H1 (cell line): ENCODE measurements at regions not wholly inside any gene's neighbourhood (a gene's known extent, or its start where the extent isn't known, plus 50 kb on each side); places are given as distances from the start of the nearest gene placed in this dataset.

Experiments
- CTCF ChIA-PET: fragments of 300-600 bp; sonication (Branson Sonifier 250); formaldehyde crosslinking; loops from one replicate; lab custom pipeline; 2021; ENCODE audit not compliant: partially characterized antibody; lab: Charles Lee
- POLR2A ChIA-PET: fragments of 300-600 bp; sonication (Branson Sonifier 250); formaldehyde crosslinking; loops from one replicate; lab custom pipeline; 2021; ENCODE audit warnings: inconsistent platforms; ENCODE audit not compliant: partially characterized antibody; lab: Charles Lee
- DNase-seq, 2 experiments: peaks; one replicate each; pipeline versions ENCODE4 v3.0.0 to v3.0.0-alpha.2; 2010 to 2022; ENCODE audit warnings: low spot score in 2 of 2, low read depth in 1 of 2, mixed read lengths in 1 of 2
- FAIRE-seq: peaks from 2 replicates; lab custom pipeline; 2011; peaks lifted over from hg19 to GRCh38; lab: Jason Lieb, UNC
- H2AFZ ChIP-seq: 2 replicates; pipeline ENCODE4 v1.8.1; 2012; ENCODE audit warnings: low read length, inconsistent platforms
- H2AK5ac ChIP-seq: 2 replicates; pipeline ENCODE4 v1.6.1; 2013; ENCODE audit warnings: low read depth, low read length
- H2BK120ac ChIP-seq: replicated peaks from 2 replicates; pipeline ENCODE3; 2013; ENCODE audit warnings: low read depth, low read length, inconsistent platforms
- H2BK12ac ChIP-seq: 2 replicates; pipeline ENCODE4 v1.6.1; 2013; ENCODE audit warnings: low read depth, low read length
- H2BK15ac ChIP-seq: 2 replicates; pipeline ENCODE4 v1.6.1; 2013; ENCODE audit warnings: low read length
- H2BK20ac ChIP-seq: 2 replicates; pipeline ENCODE4 v1.6.1; 2013; ENCODE audit warnings: low read length
- H2BK5ac ChIP-seq: 2 replicates; pipeline ENCODE4 v1.6.1; 2013; ENCODE audit warnings: low read depth, low read length
- H3K14ac ChIP-seq: 2 replicates; pipeline ENCODE4 v1.6.1; 2013; ENCODE audit warnings: inconsistent platforms; ENCODE audit not compliant: insufficient read length
- H3K18ac ChIP-seq: 2 replicates; pipeline ENCODE4 v1.6.1; 2013; ENCODE audit warnings: low read length; ENCODE audit errors: extremely low read depth
- H3K23ac ChIP-seq: 2 replicates; pipeline ENCODE4 v1.6.1; 2013; ENCODE audit warnings: inconsistent platforms; ENCODE audit not compliant: insufficient read length
- H3K23me2 ChIP-seq: 2 replicates; pipeline ENCODE4 v1.6.1; 2013; ENCODE audit warnings: low read depth, low read length
- H3K27ac ChIP-seq: 2 replicates; pipeline ENCODE4 v1.6.1; 2011; ENCODE audit warnings: low read depth, low read length, inconsistent platforms
- H3K27me3 ChIP-seq, 4 experiments: replicated peaks in 1 of 4; 1 replicate in 1 of 4; 2 replicates in 3 of 4; pipeline versions ENCODE4 v1.6.1 to v1.8.1; 2011 to 2013; ENCODE audit warnings: low read length in 3 of 4, mild to moderate bottlenecking in 3 of 4, inconsistent platforms in 2 of 4, mixed read lengths in 2 of 4, moderate library complexity in 1 of 4; ENCODE audit not compliant: control insufficient read depth in 3 of 4, insufficient read depth in 3 of 4; ENCODE audit errors: extremely low read depth in 1 of 4
- H3K36me3 ChIP-seq, 4 experiments: 2 replicates each; pipeline versions ENCODE4 v1.6.1 to v1.8.1; 2011 to 2013; ENCODE audit warnings: mild to moderate bottlenecking in 4 of 4, low read length in 3 of 4, moderate library complexity in 2 of 4, control low read depth in 1 of 4, inconsistent platforms in 1 of 4; ENCODE audit not compliant: insufficient read depth in 4 of 4, control insufficient read depth in 2 of 4
- H3K4ac ChIP-seq: replicated peaks from 2 replicates; pipeline ENCODE3; 2013; ENCODE audit warnings: low read length, low read depth, mixed read lengths, inconsistent platforms; ENCODE audit not compliant: insufficient read length
- H3K4me1 ChIP-seq, 4 experiments: replicated peaks in 1 of 4; 1 replicate in 1 of 4; 2 replicates in 3 of 4; pipeline versions ENCODE4 v1.6.1 to v1.8.1; 2011 to 2013; ENCODE audit warnings: low read length in 3 of 4, inconsistent platforms in 2 of 4, mixed read lengths in 1 of 4; ENCODE audit not compliant: insufficient read depth in 4 of 4, control insufficient read depth in 3 of 4
- H3K4me2 ChIP-seq, 2 experiments: 2 replicates each; pipeline versions ENCODE4 v1.6.1 to v1.8.1; 2011 to 2013; ENCODE audit warnings: low read depth in 2 of 2, low read length in 2 of 2, control low read depth in 1 of 2, inconsistent platforms in 1 of 2, mild to moderate bottlenecking in 1 of 2; ENCODE audit not compliant: insufficient read depth in 1 of 2
- H3K4me3 ChIP-seq, 4 experiments: fragments of 200-600, 300-600 bp in 1 of 4; sonication (generic), shearing (Covaris generic), sonication (Bioruptor Twin) in 1 of 4; 2 replicates each; pipeline versions ENCODE4 v1.5.1 to v1.8.1; 2011 to 2016; ENCODE audit warnings: low read length in 4 of 4, low read depth in 3 of 4, control low read depth in 2 of 4, inconsistent platforms in 2 of 4, mild to moderate bottlenecking in 2 of 4, mixed read lengths in 1 of 4, moderate library complexity in 1 of 4; ENCODE audit not compliant: insufficient read depth in 2 of 4; ENCODE audit errors: extremely low read depth in 1 of 4
- H3K56ac ChIP-seq: replicated peaks from 2 replicates; pipeline ENCODE3; 2013; ENCODE audit warnings: low read depth, mild to moderate bottlenecking, mixed read lengths, low read length, inconsistent platforms; ENCODE audit not compliant: insufficient read length
- H3K79me1 ChIP-seq: 2 replicates; pipeline ENCODE4 v1.6.1; 2013; ENCODE audit warnings: low read depth, low read length, control low read depth
- H3K79me2 ChIP-seq, 2 experiments: 2 replicates each; pipeline versions ENCODE4 v1.6.1 to v1.8.1; 2012 to 2013; ENCODE audit warnings: low read length in 2 of 2, mild to moderate bottlenecking in 2 of 2, inconsistent platforms in 1 of 2; ENCODE audit not compliant: insufficient read depth in 2 of 2, control insufficient read depth in 1 of 2
- H3K9ac ChIP-seq, 4 experiments: replicated peaks in 1 of 4; 1 replicate in 1 of 4; 2 replicates in 3 of 4; pipeline versions ENCODE4 v1.6.1 to v1.8.1; 2011 to 2013; ENCODE audit warnings: low read depth in 3 of 4, low read length in 3 of 4, control low read depth in 2 of 4, mild to moderate bottlenecking in 2 of 4, moderate library complexity in 2 of 4, inconsistent platforms in 1 of 4; ENCODE audit errors: extremely low read depth in 1 of 4
- H3K9me3 ChIP-seq, 2 experiments: 2 replicates each; pipeline versions ENCODE4 v1.6.1 to v1.8.1; 2012 to 2013; ENCODE audit warnings: mild to moderate bottlenecking in 2 of 2, moderate library complexity in 2 of 2, control low read depth in 1 of 2, inconsistent platforms in 1 of 2, low read depth in 1 of 2, low read length in 1 of 2, mixed read lengths in 1 of 2; ENCODE audit not compliant: insufficient read depth in 2 of 2
- H4K20me1 ChIP-seq, 2 experiments: replicated peaks in 1 of 2; 2 replicates each; pipeline versions ENCODE3 to v1.8.1; 2011 to 2013; ENCODE audit warnings: inconsistent platforms in 2 of 2, low read length in 2 of 2, mild to moderate bottlenecking in 1 of 2; ENCODE audit not compliant: insufficient read depth in 2 of 2, control insufficient read depth in 1 of 2
- H4K5ac ChIP-seq: 2 replicates; pipeline ENCODE4 v1.6.1; 2013; ENCODE audit warnings: low read length, low read depth, mixed read lengths, inconsistent platforms; ENCODE audit not compliant: insufficient read length
- H4K8ac ChIP-seq: 2 replicates; pipeline ENCODE4 v1.8.0; 2013; ENCODE audit warnings: mild to moderate bottlenecking, moderate library complexity, low read length, inconsistent platforms; ENCODE audit not compliant: insufficient read depth; ENCODE audit errors: extremely low read depth
- H4K91ac ChIP-seq: replicated peaks from 2 replicates; pipeline ENCODE3; 2013; ENCODE audit warnings: low read length, mixed read lengths, inconsistent platforms; ENCODE audit not compliant: insufficient read length
- BCL11A ChIP-seq, 2 experiments: IDR thresholded peaks; one replicate each; pipeline ENCODE4 v1.6.1; 2011; ENCODE audit warnings: low read depth in 2 of 2, low read length in 2 of 2, mild to moderate bottlenecking in 2 of 2
- CBX8 ChIP-seq: fragments of 300-800, 300-1000 bp; sonication (generic); IDR thresholded peaks from 2 replicates; pipeline ENCODE4 v1.7.1; 2016; ENCODE audit warnings: low read depth, low read length, borderline replicate concordance
- CHD1 ChIP-seq: IDR thresholded peaks from 2 replicates; pipeline ENCODE4 v1.6.1; 2012; ENCODE audit warnings: low read depth, low read length, improper control_type of control experiment
- EGR1 ChIP-seq: IDR thresholded peaks from 2 replicates; pipeline ENCODE4 v1.6.1; 2011; ENCODE audit warnings: low read depth, low read length, borderline replicate concordance
- EP300 ChIP-seq, 2 experiments: IDR thresholded peaks; 1 replicate in 1 of 2; 2 replicates in 1 of 2; pipeline ENCODE4 v1.6.1; 2011 to 2012; ENCODE audit warnings: low read depth in 2 of 2, low read length in 2 of 2, mild to moderate bottlenecking in 2 of 2, borderline replicate concordance in 1 of 2, inconsistent platforms in 1 of 2, moderate library complexity in 1 of 2
- MAFK ChIP-seq: IDR thresholded peaks from 2 replicates; pipeline ENCODE4 v1.6.1; 2012; ENCODE audit warnings: low read depth, mild to moderate bottlenecking, improper control_type of control experiment, low read length
- POU5F1 ChIP-seq: IDR thresholded peaks from 2 replicates; pipeline ENCODE4 v1.6.1; 2011; ENCODE audit warnings: low read depth, mild to moderate bottlenecking, low read length, moderate library complexity
- SUZ12 ChIP-seq: fragments of 200-600 bp; sonication (generic); IDR thresholded peaks from 2 replicates; pipeline ENCODE4 v1.6.1; 2012; ENCODE audit warnings: mild to moderate bottlenecking, inconsistent platforms, low read length, moderate library complexity, mixed read lengths
- TEAD4 ChIP-seq: IDR thresholded peaks from 2 replicates; pipeline ENCODE4 v1.6.1; 2012; ENCODE audit warnings: low read depth, low read length, inconsistent platforms, mixed read lengths
- WGBS, 2 experiments: shearing (Covaris generic) in 1 of 2; methylation state at CpG; one replicate each; pipeline versions ENCODE4 v1.1.6 to v1.1.7; 2013 to 2015; ENCODE audit warnings: low lambda C conversion rate in 2 of 2, mixed read lengths in 2 of 2, inconsistent platforms in 1 of 2, low coverage in 1 of 2, missing lambda C conversion rate in 1 of 2; ENCODE audit not compliant: insufficient replicate concordance in 2 of 2, insufficient coverage in 1 of 2, insufficient read length in 1 of 2; ENCODE audit errors: extremely low coverage in 1 of 2, missing lambda C conversion rate in 1 of 2; 5-methylcytosine and 5-hydroxymethylcytosine counted together

DNA sequence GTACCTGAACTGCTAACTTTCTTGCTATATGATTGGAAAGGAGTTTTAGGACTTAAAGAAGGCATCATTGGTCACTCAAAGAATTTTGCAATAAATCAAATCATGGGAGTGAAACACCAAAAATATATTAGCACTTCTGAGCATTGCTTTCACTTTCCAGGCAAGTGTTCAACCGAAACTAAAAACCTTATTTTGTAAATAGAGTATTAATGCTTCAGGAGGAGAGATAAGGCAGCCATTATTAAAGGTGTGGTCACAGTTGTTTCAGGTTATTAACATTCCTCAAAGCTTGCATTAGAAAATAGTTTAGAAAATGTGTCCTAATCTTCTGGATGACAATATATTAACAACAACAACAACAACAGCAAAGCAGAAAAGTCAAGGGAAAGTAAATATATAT lies 92.3 kb upstream of the TLL1 start:
- H3K27me3 ChIP-seq: no peaks in the 10 kb centered on the region
- no peak overlapping the region for H3K18ac ChIP-seq
- H3K23ac ChIP-seq: no peak overlapping the region
- no peak overlapping the region for H2BK120ac ChIP-seq
- no peak for DNase-seq
- H4K8ac ChIP-seq: no peak overlapping the region
- no peak overlapping the region for H2BK5ac ChIP-seq
- no peak overlapping the region for H2AK5ac ChIP-seq
- H4K5ac ChIP-seq: no peak overlapping the region
- peaks cover 0 to 3% (median 1%) of the 10 kb centered on the region in 4 experiments; a peak in 2 of 7 replicates for H3K4me1 ChIP-seq
- no peaks in the 10 kb centered on the region for H3K9me3 ChIP-seq
- H3K79me2 ChIP-seq: no peaks in the 10 kb centered on the region
- no peak overlapping the region for H4K91ac ChIP-seq
- no peaks in the 10 kb centered on the region for H3K23me2 ChIP-seq
- FAIRE-seq: no peak
- H3K4me2 ChIP-seq: no peak overlapping the region
- WGBS, 2 experiments: 83% methylated on average over 1 of the region's 1 CpG; no CpG with 5 or more reads in 1 of the 2 experiments
- no peak overlapping the region for H3K27ac ChIP-seq
- no peak overlapping the region for H2BK15ac ChIP-seq
- H2BK20ac ChIP-seq: no peak overlapping the region
- H3K14ac ChIP-seq: no peak overlapping the region
- POLR2A ChIA-PET: no interaction called here
- no peak overlapping the region for H3K4me3 ChIP-seq
- no peak overlapping the region for H2AFZ ChIP-seq
- H2BK12ac ChIP-seq: no peak overlapping the region
- CTCF ChIA-PET: interaction anchor here (0.5 kb wide), 1 partner anchor 126 kb away, joined by 3 read pairs; no protein-coding TSS in a partner anchor
- no peak overlapping the region for H3K4ac ChIP-seq
- no peak overlapping the region for H3K56ac ChIP-seq
- H4K20me1 ChIP-seq: no peaks in the 10 kb centered on the region
- H3K79me1 ChIP-seq: no peaks in the 10 kb centered on the region
- H3K9ac ChIP-seq: no peak overlapping the region
- no peaks in the 10 kb centered on the region for H3K36me3 ChIP-seq
- TF ChIP-seq TEAD4 (no peak), SUZ12 (no peak), EGR1 (no peak), CHD1 (no peak), CBX8 (no peak), MAFK (no peak), EP300 (IDR thresholded peaks at IDR 0.05; ENCODE audit: borderline replicate concordance in 1 of 2, low read depth in 2 of 2, low read length in 2 of 2) (no peak), POU5F1 (no peak), BCL11A (IDR thresholded peaks at IDR 0.05; ENCODE audit: low read depth in 2 of 2, low read length in 2 of 2) (no peak)
